HEK293T (cell line): ENCODE measurements at regions not wholly inside any gene's neighbourhood (a gene's known extent, or its start where the extent isn't known, plus 50 kb on each side); places are given as distances from the start of the nearest gene placed in this dataset.

Source experiments
- ARNT ChIP-seq: fragments of 450-650 bp; IDR thresholded peaks from 2 replicates; pipeline ENCODE4 v1.6.1; 2017; ENCODE audit warnings: mild to moderate bottlenecking
- BHLHE40 ChIP-seq: fragments of 450-650 bp; IDR thresholded peaks from 2 replicates; pipeline ENCODE4 v1.6.1; 2016; ENCODE audit warnings: mild to moderate bottlenecking, moderate library complexity, borderline replicate concordance
- ELF4 ChIP-seq: fragments of 450-650 bp; IDR thresholded peaks from 2 replicates; pipeline ENCODE4 v1.6.1; 2017; ENCODE audit warnings: antibody characterized with exemption
- FOXA1 ChIP-seq: fragments of 450-650 bp; IDR thresholded peaks from 2 replicates; pipeline ENCODE4 v1.6.1; 2016; ENCODE audit warnings: mild to moderate bottlenecking
- FOXM1 ChIP-seq: fragments of 450-650 bp; IDR thresholded peaks from 2 replicates; pipeline ENCODE4 v1.6.1; 2017; ENCODE audit warnings: mild to moderate bottlenecking, borderline replicate concordance
- L3MBTL2 ChIP-seq: fragments of 450-650 bp; conservative IDR thresholded peaks from 2 replicates; pipeline ENCODE4 v1.6.1; 2016; ENCODE audit warnings: mild to moderate bottlenecking
- LEF1 ChIP-seq: fragments of 450-650 bp; IDR thresholded peaks from 2 replicates; pipeline ENCODE4 v1.6.1; 2017; ENCODE audit warnings: mild to moderate bottlenecking, borderline replicate concordance
- NFRKB ChIP-seq: fragments of 450-650 bp; IDR thresholded peaks from 2 replicates; pipeline ENCODE4 v1.6.1; 2016; ENCODE audit warnings: mild to moderate bottlenecking, moderate library complexity
- SP1 ChIP-seq: fragments of 450-650 bp; IDR thresholded peaks from 2 replicates; pipeline ENCODE4 v1.6.1; 2017
- SUZ12 ChIP-seq: fragments of 450-650 bp; IDR thresholded peaks from 2 replicates; pipeline ENCODE4 v1.6.1; 2016; ENCODE audit warnings: mild to moderate bottlenecking
- TF ChIP-seq, protein P1 (sequence below): fragments of 450-650 bp; IDR thresholded peaks from 2 replicates; pipeline ENCODE4 v1.6.1; 2016

GRCh38 chr17:54745862-54746261 lies 154.8 kb upstream of the TOM1L1 start:
- TF ChIP-seq ARNT: no peak
- TF ChIP-seq FOXA1: no peak
- TF ChIP-seq SP1: no peak
- no peak for TF ChIP-seq ELF4
- TF ChIP-seq L3MBTL2: no peak
- TF ChIP-seq FOXM1: no peak
- no peak for TF ChIP-seq SUZ12
- TF ChIP-seq NFRKB: no peak
- no peak for TF ChIP-seq BHLHE40
- TF ChIP-seq, protein P1, sequence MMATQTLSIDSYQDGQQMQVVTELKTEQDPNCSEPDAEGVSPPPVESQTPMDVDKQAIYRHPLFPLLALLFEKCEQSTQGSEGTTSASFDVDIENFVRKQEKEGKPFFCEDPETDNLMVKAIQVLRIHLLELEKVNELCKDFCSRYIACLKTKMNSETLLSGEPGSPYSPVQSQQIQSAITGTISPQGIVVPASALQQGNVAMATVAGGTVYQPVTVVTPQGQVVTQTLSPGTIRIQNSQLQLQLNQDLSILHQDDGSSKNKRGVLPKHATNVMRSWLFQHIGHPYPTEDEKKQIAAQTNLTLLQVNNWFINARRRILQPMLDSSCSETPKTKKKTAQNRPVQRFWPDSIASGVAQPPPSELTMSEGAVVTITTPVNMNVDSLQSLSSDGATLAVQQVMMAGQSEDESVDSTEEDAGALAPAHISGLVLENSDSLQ: no peak
- TF ChIP-seq LEF1: no peak
